Transverse colon (tissue), 3 donors: ENCODE measurements at regions not wholly inside any gene's neighbourhood (a gene's known extent, or its start where the extent isn't known, plus 50 kb on each side); places are given as distances from the start of the nearest gene placed in this dataset.

Experiments
- EP300 ChIP-seq: sonication (generic); formaldehyde crosslinking; IDR thresholded peaks from one replicate; pipeline ENCODE4 v1.6.1; 2017; ENCODE audit warnings: antibody characterized with exemption, low read depth
- POLR2A ChIP-seq: fragments of 450-650 bp; IDR thresholded peaks from one replicate; pipeline ENCODE4 v1.6.1; 2016; ENCODE audit warnings: antibody characterized with exemption, mild to moderate bottlenecking, moderate library complexity
- TF ChIP-seq, protein P1 (sequence below), 5 experiments: fragments of 200-600 bp in 3 of 5; fragments of 450-650 bp in 2 of 5; sonication (generic) in 3 of 5; IDR thresholded peaks; 1 replicate in 2 of 5; 2 replicates in 3 of 5; pipeline ENCODE4 v1.5.1; 2016 to 2017; ENCODE audit warnings: antibody characterized with exemption in 5 of 5, inconsistent platforms in 3 of 5, mild to moderate bottlenecking in 2 of 5, moderate library complexity in 1 of 5

DNA sequence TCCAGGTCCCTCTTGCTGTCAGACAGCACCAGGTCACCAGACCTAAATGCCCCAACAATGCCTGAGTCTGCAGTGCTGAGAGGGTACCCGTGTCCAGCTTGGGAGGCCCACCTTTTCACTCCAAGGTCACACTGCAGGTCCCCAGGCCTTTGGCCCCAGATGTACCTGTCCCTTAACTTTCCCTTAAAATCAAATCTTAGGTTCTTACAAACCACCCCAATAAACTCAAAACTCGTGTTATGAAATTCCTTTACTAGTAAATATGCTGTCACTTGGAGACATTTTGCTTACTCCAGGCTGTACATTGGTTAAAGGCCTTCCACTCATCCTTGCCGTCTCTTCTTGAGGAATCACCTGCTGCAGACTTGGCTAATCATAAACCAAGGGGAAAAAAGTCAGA is 165.7 kb upstream of the RREB1 start:
- TF ChIP-seq, protein P1, sequence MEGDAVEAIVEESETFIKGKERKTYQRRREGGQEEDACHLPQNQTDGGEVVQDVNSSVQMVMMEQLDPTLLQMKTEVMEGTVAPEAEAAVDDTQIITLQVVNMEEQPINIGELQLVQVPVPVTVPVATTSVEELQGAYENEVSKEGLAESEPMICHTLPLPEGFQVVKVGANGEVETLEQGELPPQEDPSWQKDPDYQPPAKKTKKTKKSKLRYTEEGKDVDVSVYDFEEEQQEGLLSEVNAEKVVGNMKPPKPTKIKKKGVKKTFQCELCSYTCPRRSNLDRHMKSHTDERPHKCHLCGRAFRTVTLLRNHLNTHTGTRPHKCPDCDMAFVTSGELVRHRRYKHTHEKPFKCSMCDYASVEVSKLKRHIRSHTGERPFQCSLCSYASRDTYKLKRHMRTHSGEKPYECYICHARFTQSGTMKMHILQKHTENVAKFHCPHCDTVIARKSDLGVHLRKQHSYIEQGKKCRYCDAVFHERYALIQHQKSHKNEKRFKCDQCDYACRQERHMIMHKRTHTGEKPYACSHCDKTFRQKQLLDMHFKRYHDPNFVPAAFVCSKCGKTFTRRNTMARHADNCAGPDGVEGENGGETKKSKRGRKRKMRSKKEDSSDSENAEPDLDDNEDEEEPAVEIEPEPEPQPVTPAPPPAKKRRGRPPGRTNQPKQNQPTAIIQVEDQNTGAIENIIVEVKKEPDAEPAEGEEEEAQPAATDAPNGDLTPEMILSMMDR (IDR thresholded peaks at IDR 0.05), result no peak
- TF ChIP-seq POLR2A (no peak), EP300 (no peak)
